ENCODE measurements at regions not wholly inside any gene's neighbourhood (a gene's known extent, or its start where the extent isn't known, plus 50 kb on each side); places are given as distances from the start of the nearest gene placed in this dataset.

DNA sequence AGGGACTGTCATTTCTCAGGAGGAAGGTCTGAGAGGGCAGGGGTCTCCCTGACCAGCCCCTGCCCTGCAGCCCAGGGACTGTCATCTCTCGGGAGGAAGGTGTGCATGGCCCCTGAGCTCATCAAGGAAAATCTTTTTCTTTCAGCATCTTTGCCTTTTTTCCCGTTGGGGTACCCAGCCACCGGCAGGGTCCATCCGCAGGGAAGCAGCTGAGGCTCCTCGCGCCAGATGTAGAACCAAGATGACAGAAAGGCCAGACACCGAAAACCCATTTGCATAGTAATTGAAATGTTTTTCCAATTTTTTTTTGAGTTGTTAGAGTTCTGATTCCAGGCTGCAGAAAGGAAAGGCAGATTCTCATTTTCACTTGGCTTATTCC lies 613.9 kb downstream of the TBC1D22A start:
- no peaks in the 10 kb centered on the region for H3K9me3 ChIP-seq (ENCODE audit: low read length)
- ChIA-PET CTCF (no interaction called here), POLR2A (ENCODE audit: unreplicated experiment) (no interaction called here)
- no peak overlapping the region for H3K27ac ChIP-seq (ENCODE audit: low read length)
- no peak overlapping the region for H3K4me2 ChIP-seq (ENCODE audit: low read length)
- intact Hi-C loops (cut with micrococcal nuclease): no loop called here
- H3F3A ChIP-seq (ENCODE audit: low read length, unreplicated experiment): no peaks in the 10 kb centered on the region
- no peak overlapping the region for H3K4me3 ChIP-seq (ENCODE audit: low read length)
- DNase-seq (no peak), ATAC-seq (no peak)
- BruUV-seq (replicated peaks): no TSS peak
- peaks cover 9% of the 10 kb centered on the region; the same call in 1 of the 2 replicates for H3K27me3 ChIP-seq (ENCODE audit: low read length)
- TF ChIP-seq, protein P1, sequence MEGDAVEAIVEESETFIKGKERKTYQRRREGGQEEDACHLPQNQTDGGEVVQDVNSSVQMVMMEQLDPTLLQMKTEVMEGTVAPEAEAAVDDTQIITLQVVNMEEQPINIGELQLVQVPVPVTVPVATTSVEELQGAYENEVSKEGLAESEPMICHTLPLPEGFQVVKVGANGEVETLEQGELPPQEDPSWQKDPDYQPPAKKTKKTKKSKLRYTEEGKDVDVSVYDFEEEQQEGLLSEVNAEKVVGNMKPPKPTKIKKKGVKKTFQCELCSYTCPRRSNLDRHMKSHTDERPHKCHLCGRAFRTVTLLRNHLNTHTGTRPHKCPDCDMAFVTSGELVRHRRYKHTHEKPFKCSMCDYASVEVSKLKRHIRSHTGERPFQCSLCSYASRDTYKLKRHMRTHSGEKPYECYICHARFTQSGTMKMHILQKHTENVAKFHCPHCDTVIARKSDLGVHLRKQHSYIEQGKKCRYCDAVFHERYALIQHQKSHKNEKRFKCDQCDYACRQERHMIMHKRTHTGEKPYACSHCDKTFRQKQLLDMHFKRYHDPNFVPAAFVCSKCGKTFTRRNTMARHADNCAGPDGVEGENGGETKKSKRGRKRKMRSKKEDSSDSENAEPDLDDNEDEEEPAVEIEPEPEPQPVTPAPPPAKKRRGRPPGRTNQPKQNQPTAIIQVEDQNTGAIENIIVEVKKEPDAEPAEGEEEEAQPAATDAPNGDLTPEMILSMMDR (conservative IDR thresholded peaks at IDR 0.05; ENCODE audit: low read depth, low read length): no peak
- TF ChIP-seq EZH2 (IDR thresholded peaks at IDR 0.05; ENCODE audit: low read length, unreplicated experiment): no peak
- TF ChIP-seq EZH2phosphoT487 (IDR thresholded peaks at IDR 0.05; ENCODE audit: borderline replicate concordance, low read length): no peak
- H3K4me1 ChIP-seq (ENCODE audit: insufficient read depth, low read length): no peaks in the 10 kb centered on the region
- no peaks in the 10 kb centered on the region for H3K9me2 ChIP-seq (replicated peaks; ENCODE audit: low read length)
- H3K36me3 ChIP-seq (ENCODE audit: low read depth, low read length): no peaks in the 10 kb centered on the region
- H3K9ac ChIP-seq (ENCODE audit: low read length): no peak overlapping the region
- no peak overlapping the region for H2AFZ ChIP-seq (ENCODE audit: low read length)
- H3K79me2 ChIP-seq (ENCODE audit: low read length): no peaks in the 10 kb centered on the region
- H4K20me1 ChIP-seq (ENCODE audit: low read length): no peaks in the 10 kb centered on the region

DNA sequence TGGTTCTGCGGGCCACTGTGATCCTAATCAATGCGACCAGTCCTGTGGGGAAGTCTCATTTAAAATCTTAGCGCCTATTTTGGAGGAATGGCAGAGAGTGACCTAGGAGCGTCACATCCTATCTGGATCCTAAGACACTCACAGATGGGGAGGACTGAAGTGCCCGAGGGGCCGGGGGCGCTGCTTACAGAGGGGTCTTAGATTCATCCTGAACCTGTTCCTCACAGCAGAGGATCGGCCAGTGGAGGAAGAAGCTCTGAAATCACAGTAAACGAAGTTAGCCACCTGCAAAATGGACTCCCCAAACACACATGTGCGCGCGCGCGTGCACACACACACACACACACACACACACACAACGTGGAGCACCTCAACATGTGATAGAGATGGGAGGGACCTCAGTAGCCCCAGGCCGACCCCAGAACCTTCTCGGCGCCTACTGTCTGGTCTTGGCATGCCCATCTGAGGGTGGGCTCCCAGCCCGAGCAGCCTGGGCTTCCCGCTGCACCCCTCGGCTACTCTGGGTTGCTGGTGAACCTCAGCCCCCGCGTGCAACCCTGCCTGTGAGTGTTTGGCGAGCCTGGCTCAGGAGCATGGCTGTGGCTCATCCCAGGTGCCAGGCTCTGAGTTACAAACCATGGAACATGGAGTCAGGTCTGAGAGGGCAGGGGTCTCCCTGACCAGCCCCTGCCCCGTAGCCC lies 613.3 kb downstream of the TBC1D22A start:
- no peak overlapping the region for H3K4me3 ChIP-seq (ENCODE audit: low read length)
- ChIA-PET CTCF (no interaction called here), POLR2A (ENCODE audit: unreplicated experiment) (no interaction called here)
- no peaks in the 10 kb centered on the region for H3K4me1 ChIP-seq (ENCODE audit: insufficient read depth, low read length)
- peaks cover 9% of the 10 kb centered on the region; the same call in 1 of the 2 replicates for H3K27me3 ChIP-seq (ENCODE audit: low read length)
- no TSS peak for BruUV-seq (replicated peaks)
- no peak overlapping the region for H2AFZ ChIP-seq (ENCODE audit: low read length)
- no peak for DNase-seq
- H3K79me2 ChIP-seq (ENCODE audit: low read length): no peaks in the 10 kb centered on the region
- intact Hi-C loops (cut with micrococcal nuclease): no loop called here
- H3K4me2 ChIP-seq (ENCODE audit: low read length): no peak overlapping the region
- no peak for TF ChIP-seq EZH2 (IDR thresholded peaks at IDR 0.05; ENCODE audit: low read length, unreplicated experiment)
- TF ChIP-seq, protein P1 (conservative IDR thresholded peaks at IDR 0.05; ENCODE audit: low read depth, low read length): no peak
- no peak for TF ChIP-seq EZH2phosphoT487 (IDR thresholded peaks at IDR 0.05; ENCODE audit: borderline replicate concordance, low read length)
- no peak for ATAC-seq
- no peaks in the 10 kb centered on the region for H3F3A ChIP-seq (ENCODE audit: low read length, unreplicated experiment)
- H3K27ac ChIP-seq (ENCODE audit: low read length): no peak overlapping the region
- H3K36me3 ChIP-seq (ENCODE audit: low read depth, low read length): no peaks in the 10 kb centered on the region
- no peaks in the 10 kb centered on the region for H3K9me3 ChIP-seq (ENCODE audit: low read length)
- H4K20me1 ChIP-seq (ENCODE audit: low read length): no peaks in the 10 kb centered on the region
- no peak overlapping the region for H3K9ac ChIP-seq (ENCODE audit: low read length)
- H3K9me2 ChIP-seq (replicated peaks; ENCODE audit: low read length): no peaks in the 10 kb centered on the region

DNA sequence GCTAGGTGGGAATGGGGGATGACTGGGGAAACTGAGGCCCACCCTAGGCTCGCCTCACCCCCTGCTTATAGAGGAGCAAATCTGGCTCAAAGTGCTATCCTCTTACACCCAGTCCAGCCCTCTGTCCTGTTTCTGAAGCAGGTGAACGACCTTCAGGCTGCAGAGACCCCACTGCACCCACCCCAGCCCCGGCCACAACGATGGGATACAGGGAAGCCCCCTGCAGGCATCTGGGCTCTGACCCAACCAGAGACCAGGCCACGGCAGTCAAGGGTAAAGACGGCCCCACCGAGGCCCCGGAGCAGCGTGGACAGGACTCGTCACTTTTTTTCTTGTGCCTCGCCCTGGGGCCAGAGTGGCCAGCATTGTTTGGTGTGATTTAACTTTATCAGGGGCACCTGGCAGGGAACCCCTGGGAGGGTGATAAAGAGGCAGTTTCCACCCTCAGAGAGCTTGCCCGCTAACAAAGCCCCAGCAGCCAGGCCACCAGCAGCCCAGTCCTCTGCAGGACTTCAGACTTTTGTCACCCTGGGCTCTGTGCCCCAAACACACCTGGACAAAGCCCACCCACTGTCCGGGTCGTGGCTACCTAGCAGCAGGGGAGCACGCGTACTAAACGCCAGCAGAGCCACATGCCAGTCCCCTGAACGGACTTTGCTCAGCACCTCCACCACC lies 612.6 kb downstream of the TBC1D22A start:
- H3K9me2 ChIP-seq (replicated peaks; ENCODE audit: low read length): no peaks in the 10 kb centered on the region
- CTCF ChIA-PET: no interaction called here
- H4K20me1 ChIP-seq (ENCODE audit: low read length): no peaks in the 10 kb centered on the region
- TF ChIP-seq EZH2phosphoT487 (IDR thresholded peaks at IDR 0.05; ENCODE audit: borderline replicate concordance, low read length) (no peak), EZH2 (IDR thresholded peaks at IDR 0.05; ENCODE audit: low read length, unreplicated experiment) (no peak)
- TF ChIP-seq, protein P1 (conservative IDR thresholded peaks at IDR 0.05; ENCODE audit: low read depth, low read length): no peak
- peaks cover 9% of the 10 kb centered on the region; the same call in 1 of the 2 replicates for H3K27me3 ChIP-seq (ENCODE audit: low read length)
- no peaks in the 10 kb centered on the region for H3K9me3 ChIP-seq (ENCODE audit: low read length)
- POLR2A ChIA-PET (ENCODE audit: unreplicated experiment): no interaction called here
- DNase-seq (no peak), ATAC-seq (no peak)
- H3F3A ChIP-seq (ENCODE audit: low read length, unreplicated experiment): no peaks in the 10 kb centered on the region
- no TSS peak for BruUV-seq (replicated peaks)
- no peaks in the 10 kb centered on the region for H3K79me2 ChIP-seq (ENCODE audit: low read length)
- H3K4me1 ChIP-seq (ENCODE audit: insufficient read depth, low read length): no peaks in the 10 kb centered on the region
- no peak overlapping the region for H3K4me2 ChIP-seq (ENCODE audit: low read length)
- H3K9ac ChIP-seq (ENCODE audit: low read length): no peak overlapping the region
- intact Hi-C loops (cut with micrococcal nuclease): no loop called here
- H3K4me3 ChIP-seq (ENCODE audit: low read length): no peak overlapping the region
- H3K27ac ChIP-seq (ENCODE audit: low read length): no peak overlapping the region
- no peaks in the 10 kb centered on the region for H3K36me3 ChIP-seq (ENCODE audit: low read depth, low read length)
- no peak overlapping the region for H2AFZ ChIP-seq (ENCODE audit: low read length)

All from PC-3 (cell line).